ENCODE measurements at regions not wholly inside any gene's neighbourhood (a gene's known extent, or its start where the extent isn't known, plus 50 kb on each side); places are given as distances from the start of the nearest gene placed in this dataset.

- TF ChIP-seq FOXP2 (optimal IDR thresholded peaks at IDR 0.05; ENCODE audit: borderline replicate concordance, extremely low read depth, extremely low read length, insufficient read depth) (no peak), TAF1 (IDR thresholded peaks at IDR 0.05; ENCODE audit: borderline replicate concordance, insufficient read depth, low read length) (no peak), REST (IDR thresholded peaks at IDR 0.05; ENCODE audit: insufficient read depth in 1 of 2, low read depth in 2 of 2, low read length in 2 of 2) (no peak), SIN3A (IDR thresholded peaks at IDR 0.05; ENCODE audit: borderline replicate concordance, insufficient read depth, low read length) (no peak), POLR2AphosphoS5 (IDR thresholded peaks at IDR 0.05; ENCODE audit: low read depth, low read length) (no peak)
These were observed 186.3 kb downstream of the HAUS1 start for GRCh38 chr18:46290440-46291020.

GRCh38 chr18:46291149-46291548 lies 187.0 kb downstream of the HAUS1 start:
- no peak for TF ChIP-seq REST (IDR thresholded peaks at IDR 0.05; ENCODE audit: insufficient read depth in 1 of 2, low read depth in 2 of 2, low read length in 2 of 2)
- TF ChIP-seq FOXP2 (optimal IDR thresholded peaks at IDR 0.05; ENCODE audit: borderline replicate concordance, extremely low read depth, extremely low read length, insufficient read depth), result no peak
- TF ChIP-seq POLR2AphosphoS5 (IDR thresholded peaks at IDR 0.05; ENCODE audit: low read depth, low read length), result no peak
- TF ChIP-seq TAF1 (IDR thresholded peaks at IDR 0.05; ENCODE audit: borderline replicate concordance, insufficient read depth, low read length), result no peak
- no peak for TF ChIP-seq SIN3A (IDR thresholded peaks at IDR 0.05; ENCODE audit: borderline replicate concordance, insufficient read depth, low read length)

DNA sequence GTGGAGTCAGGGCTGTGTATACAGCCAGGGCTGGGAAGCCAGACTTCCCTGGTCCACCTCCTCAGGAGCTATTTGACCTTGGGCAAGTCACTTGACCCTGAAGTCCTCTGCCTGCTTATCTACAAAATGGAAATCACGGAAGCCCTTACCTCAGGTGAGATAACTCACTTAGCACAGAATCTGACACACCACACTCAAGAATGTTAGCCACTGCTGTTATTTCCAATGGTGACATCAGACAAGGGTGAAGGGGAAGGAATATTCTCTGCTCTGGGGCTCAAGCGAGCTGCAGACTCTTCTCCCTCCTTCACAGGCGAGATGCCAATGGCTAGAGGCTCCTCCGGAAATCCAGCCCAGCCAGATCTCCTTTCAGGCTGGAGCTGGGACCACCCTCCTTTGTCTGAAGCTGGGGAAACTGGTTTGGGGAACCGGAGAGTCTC lies 189.6 kb downstream of the HAUS1 start:
- no peak for TF ChIP-seq SIN3A (IDR thresholded peaks at IDR 0.05; ENCODE audit: borderline replicate concordance, insufficient read depth, low read length)
- TF ChIP-seq REST (IDR thresholded peaks at IDR 0.05; ENCODE audit: insufficient read depth in 1 of 2, low read depth in 2 of 2, low read length in 2 of 2), result no peak
- TF ChIP-seq POLR2AphosphoS5 (IDR thresholded peaks at IDR 0.05; ENCODE audit: low read depth, low read length), result no peak

- TF ChIP-seq SIN3A (IDR thresholded peaks at IDR 0.05; ENCODE audit: borderline replicate concordance, insufficient read depth, low read length) (no peak), TAF1 (IDR thresholded peaks at IDR 0.05; ENCODE audit: borderline replicate concordance, insufficient read depth, low read length) (no peak), POLR2AphosphoS5 (IDR thresholded peaks at IDR 0.05; ENCODE audit: low read depth, low read length) (no peak), REST (IDR thresholded peaks at IDR 0.05; ENCODE audit: insufficient read depth in 1 of 2, low read depth in 2 of 2, low read length in 2 of 2) (no peak), FOXP2 (optimal IDR thresholded peaks at IDR 0.05; ENCODE audit: borderline replicate concordance, extremely low read depth, extremely low read length, insufficient read depth) (no peak)
These were observed 190.1 kb downstream of the HAUS1 start for GRCh38 chr18:46294318-46294717.

DNA sequence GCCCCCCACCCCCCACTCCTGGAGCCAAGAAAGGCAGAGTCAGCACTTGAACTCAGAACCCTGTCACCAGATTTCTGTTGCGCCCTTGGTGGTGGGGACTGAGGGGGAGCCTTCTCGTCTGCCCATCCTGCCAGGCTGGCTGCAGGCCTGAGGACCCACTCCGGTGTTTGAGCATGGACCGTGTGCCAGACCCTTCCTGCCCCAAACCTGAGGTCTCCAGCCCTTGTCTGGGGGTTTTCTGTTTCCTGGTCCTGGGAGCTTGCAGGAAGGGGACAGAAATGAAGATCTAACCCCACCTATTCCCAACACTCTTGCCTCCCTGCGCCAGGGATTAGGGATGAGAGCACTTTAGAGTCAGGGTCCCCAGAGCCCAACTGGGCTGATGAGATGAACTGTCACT lies 190.6 kb downstream of the HAUS1 start:
- TF ChIP-seq REST (IDR thresholded peaks at IDR 0.05; ENCODE audit: insufficient read depth in 1 of 2, low read depth in 2 of 2, low read length in 2 of 2) (no peak), POLR2AphosphoS5 (IDR thresholded peaks at IDR 0.05; ENCODE audit: low read depth, low read length) (no peak), SIN3A (IDR thresholded peaks at IDR 0.05; ENCODE audit: borderline replicate concordance, insufficient read depth, low read length) (no peak), FOXP2 (optimal IDR thresholded peaks at IDR 0.05; ENCODE audit: borderline replicate concordance, extremely low read depth, extremely low read length, insufficient read depth) (no peak), TAF1 (IDR thresholded peaks at IDR 0.05; ENCODE audit: borderline replicate concordance, insufficient read depth, low read length) (no peak)

All from PFSK-1 (cell line).